ENCODE measurements at regions not wholly inside any gene's neighbourhood (a gene's known extent, or its start where the extent isn't known, plus 50 kb on each side); places are given as distances from the start of the nearest gene placed in this dataset.

DNA sequence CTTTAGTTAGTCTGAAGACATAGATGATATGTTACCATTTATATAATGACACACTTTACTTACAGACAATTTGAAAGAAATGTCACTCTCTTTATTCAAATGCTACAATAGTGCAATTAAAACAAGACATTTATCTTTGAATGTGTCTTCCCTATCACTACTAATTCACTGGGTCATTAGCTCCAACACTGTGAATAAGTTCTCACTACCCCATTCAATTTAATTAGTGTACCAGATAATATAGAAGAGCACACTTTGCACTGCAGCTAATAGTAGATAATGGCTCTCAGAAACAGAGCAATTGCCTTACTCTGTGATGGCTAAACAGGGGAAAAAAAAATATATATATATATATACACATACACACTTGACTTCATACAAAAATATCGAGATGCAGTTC is 497.0 kb downstream of the DTWD2 start:
- Mint-ChIP-seq H3K36me3 (ENCODE audit: low read depth) (no peaks in the 10 kb centered on the region), H3K9me3 (no peaks in the 10 kb centered on the region; the same call in 2 of the 3 replicates), H3K4me3 (no peak overlapping the region), H3K27me3 (ENCODE audit: insufficient read depth, low read depth, poor library complexity) (no peaks in the 10 kb centered on the region), H3K27ac (no peak overlapping the region), H3K4me1 (peaks cover 9% of the 10 kb centered on the region)
- no peak overlapping the region for H3K27ac ChIP-seq (ENCODE audit: low read depth)
- no peak overlapping the region for H3K4me3 ChIP-seq
- TF ChIP-seq EZH2phosphoT487 (IDR thresholded peaks at IDR 0.05; ENCODE audit: unreplicated experiment): no peak
- no peak for TF ChIP-seq EZH2 (IDR thresholded peaks at IDR 0.05; ENCODE audit: low read depth, unreplicated experiment)
- TF ChIP-seq JUNB (IDR thresholded peaks at IDR 0.05; ENCODE audit: unreplicated experiment): no peak
- no peak for TF ChIP-seq CREB1 (CRISPR knock-in tag; IDR thresholded peaks at IDR 0.05; ENCODE audit: low read depth)
- TF ChIP-seq NANOG (IDR thresholded peaks at IDR 0.05; ENCODE audit: borderline replicate concordance): no peak
- TF ChIP-seq, protein P1, sequence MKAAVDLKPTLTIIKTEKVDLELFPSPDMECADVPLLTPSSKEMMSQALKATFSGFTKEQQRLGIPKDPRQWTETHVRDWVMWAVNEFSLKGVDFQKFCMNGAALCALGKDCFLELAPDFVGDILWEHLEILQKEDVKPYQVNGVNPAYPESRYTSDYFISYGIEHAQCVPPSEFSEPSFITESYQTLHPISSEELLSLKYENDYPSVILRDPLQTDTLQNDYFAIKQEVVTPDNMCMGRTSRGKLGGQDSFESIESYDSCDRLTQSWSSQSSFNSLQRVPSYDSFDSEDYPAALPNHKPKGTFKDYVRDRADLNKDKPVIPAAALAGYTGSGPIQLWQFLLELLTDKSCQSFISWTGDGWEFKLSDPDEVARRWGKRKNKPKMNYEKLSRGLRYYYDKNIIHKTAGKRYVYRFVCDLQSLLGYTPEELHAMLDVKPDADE (IDR thresholded peaks at IDR 0.05): no peak
- TF ChIP-seq POLR2AphosphoS5 (IDR thresholded peaks at IDR 0.05; ENCODE audit: low read depth): no peak
- no peak for TF ChIP-seq ZNF331 (CRISPR knock-in tag; IDR thresholded peaks at IDR 0.05; ENCODE audit: low read depth)
- TF ChIP-seq, protein P2, sequence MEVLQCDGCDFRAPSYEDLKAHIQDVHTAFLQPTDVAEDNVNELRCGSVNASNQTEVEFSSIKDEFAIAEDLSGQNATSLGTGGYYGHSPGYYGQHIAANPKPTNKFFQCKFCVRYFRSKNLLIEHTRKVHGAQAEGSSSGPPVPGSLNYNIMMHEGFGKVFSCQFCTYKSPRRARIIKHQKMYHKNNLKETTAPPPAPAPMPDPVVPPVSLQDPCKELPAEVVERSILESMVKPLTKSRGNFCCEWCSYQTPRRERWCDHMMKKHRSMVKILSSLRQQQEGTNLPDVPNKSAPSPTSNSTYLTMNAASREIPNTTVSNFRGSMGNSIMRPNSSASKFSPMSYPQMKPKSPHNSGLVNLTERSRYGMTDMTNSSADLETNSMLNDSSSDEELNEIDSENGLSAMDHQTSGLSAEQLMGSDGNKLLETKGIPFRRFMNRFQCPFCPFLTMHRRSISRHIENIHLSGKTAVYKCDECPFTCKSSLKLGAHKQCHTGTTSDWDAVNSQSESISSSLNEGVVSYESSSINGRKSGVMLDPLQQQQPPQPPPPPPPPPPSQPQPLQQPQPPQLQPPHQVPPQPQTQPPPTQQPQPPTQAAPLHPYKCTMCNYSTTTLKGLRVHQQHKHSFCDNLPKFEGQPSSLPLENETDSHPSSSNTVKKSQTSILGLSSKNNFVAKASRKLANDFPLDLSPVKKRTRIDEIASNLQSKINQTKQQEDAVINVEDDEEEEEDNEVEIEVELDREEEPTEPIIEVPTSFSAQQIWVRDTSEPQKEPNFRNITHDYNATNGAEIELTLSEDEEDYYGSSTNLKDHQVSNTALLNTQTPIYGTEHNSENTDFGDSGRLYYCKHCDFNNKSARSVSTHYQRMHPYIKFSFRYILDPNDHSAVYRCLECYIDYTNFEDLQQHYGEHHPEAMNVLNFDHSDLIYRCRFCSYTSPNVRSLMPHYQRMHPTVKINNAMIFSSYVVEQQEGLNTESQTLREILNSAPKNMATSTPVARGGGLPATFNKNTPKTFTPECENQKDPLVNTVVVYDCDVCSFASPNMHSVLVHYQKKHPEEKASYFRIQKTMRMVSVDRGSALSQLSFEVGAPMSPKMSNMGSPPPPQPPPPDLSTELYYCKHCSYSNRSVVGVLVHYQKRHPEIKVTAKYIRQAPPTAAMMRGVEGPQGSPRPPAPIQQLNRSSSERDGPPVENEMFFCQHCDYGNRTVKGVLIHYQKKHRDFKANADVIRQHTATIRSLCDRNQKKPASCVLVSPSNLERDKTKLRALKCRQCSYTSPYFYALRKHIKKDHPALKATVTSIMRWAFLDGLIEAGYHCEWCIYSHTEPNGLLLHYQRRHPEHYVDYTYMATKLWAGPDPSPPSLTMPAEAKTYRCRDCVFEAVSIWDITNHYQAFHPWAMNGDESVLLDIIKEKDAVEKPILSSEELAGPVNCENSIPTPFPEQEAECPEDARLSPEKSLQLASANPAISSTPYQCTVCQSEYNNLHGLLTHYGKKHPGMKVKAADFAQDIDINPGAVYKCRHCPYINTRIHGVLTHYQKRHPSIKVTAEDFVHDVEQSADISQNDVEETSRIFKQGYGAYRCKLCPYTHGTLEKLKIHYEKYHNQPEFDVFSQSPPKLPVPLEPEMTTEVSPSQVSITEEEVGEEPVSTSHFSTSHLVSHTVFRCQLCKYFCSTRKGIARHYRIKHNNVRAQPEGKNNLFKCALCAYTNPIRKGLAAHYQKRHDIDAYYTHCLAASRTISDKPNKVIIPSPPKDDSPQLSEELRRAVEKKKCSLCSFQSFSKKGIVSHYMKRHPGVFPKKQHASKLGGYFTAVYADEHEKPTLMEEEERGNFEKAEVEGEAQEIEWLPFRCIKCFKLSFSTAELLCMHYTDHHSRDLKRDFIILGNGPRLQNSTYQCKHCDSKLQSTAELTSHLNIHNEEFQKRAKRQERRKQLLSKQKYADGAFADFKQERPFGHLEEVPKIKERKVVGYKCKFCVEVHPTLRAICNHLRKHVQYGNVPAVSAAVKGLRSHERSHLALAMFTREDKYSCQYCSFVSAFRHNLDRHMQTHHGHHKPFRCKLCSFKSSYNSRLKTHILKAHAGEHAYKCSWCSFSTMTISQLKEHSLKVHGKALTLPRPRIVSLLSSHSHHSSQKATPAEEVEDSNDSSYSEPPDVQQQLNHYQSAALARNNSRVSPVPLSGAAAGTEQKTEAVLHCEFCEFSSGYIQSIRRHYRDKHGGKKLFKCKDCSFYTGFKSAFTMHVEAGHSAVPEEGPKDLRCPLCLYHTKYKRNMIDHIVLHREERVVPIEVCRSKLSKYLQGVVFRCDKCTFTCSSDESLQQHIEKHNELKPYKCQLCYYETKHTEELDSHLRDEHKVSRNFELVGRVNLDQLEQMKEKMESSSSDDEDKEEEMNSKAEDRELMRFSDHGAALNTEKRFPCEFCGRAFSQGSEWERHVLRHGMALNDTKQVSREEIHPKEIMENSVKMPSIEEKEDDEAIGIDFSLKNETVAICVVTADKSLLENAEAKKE (CRISPR knock-in tag; IDR thresholded peaks at IDR 0.05): no peak
- no peak for TF ChIP-seq ZNF114 (CRISPR knock-in tag; IDR thresholded peaks at IDR 0.05)
- no peak for TF ChIP-seq STAT1 (IDR thresholded peaks at IDR 0.05; ENCODE audit: unreplicated experiment)
- TF ChIP-seq, protein P3, sequence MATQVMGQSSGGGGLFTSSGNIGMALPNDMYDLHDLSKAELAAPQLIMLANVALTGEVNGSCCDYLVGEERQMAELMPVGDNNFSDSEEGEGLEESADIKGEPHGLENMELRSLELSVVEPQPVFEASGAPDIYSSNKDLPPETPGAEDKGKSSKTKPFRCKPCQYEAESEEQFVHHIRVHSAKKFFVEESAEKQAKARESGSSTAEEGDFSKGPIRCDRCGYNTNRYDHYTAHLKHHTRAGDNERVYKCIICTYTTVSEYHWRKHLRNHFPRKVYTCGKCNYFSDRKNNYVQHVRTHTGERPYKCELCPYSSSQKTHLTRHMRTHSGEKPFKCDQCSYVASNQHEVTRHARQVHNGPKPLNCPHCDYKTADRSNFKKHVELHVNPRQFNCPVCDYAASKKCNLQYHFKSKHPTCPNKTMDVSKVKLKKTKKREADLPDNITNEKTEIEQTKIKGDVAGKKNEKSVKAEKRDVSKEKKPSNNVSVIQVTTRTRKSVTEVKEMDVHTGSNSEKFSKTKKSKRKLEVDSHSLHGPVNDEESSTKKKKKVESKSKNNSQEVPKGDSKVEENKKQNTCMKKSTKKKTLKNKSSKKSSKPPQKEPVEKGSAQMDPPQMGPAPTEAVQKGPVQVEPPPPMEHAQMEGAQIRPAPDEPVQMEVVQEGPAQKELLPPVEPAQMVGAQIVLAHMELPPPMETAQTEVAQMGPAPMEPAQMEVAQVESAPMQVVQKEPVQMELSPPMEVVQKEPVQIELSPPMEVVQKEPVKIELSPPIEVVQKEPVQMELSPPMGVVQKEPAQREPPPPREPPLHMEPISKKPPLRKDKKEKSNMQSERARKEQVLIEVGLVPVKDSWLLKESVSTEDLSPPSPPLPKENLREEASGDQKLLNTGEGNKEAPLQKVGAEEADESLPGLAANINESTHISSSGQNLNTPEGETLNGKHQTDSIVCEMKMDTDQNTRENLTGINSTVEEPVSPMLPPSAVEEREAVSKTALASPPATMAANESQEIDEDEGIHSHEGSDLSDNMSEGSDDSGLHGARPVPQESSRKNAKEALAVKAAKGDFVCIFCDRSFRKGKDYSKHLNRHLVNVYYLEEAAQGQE (IDR thresholded peaks at IDR 0.05; ENCODE audit: unreplicated experiment): no peak
- TF ChIP-seq, protein P4, sequence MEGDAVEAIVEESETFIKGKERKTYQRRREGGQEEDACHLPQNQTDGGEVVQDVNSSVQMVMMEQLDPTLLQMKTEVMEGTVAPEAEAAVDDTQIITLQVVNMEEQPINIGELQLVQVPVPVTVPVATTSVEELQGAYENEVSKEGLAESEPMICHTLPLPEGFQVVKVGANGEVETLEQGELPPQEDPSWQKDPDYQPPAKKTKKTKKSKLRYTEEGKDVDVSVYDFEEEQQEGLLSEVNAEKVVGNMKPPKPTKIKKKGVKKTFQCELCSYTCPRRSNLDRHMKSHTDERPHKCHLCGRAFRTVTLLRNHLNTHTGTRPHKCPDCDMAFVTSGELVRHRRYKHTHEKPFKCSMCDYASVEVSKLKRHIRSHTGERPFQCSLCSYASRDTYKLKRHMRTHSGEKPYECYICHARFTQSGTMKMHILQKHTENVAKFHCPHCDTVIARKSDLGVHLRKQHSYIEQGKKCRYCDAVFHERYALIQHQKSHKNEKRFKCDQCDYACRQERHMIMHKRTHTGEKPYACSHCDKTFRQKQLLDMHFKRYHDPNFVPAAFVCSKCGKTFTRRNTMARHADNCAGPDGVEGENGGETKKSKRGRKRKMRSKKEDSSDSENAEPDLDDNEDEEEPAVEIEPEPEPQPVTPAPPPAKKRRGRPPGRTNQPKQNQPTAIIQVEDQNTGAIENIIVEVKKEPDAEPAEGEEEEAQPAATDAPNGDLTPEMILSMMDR (conservative IDR thresholded peaks at IDR 0.05; ENCODE audit: low read depth in 2 of 2): no peak
- H3K9me2 ChIP-seq (ENCODE audit: insufficient read depth): 0 out of 2 replicates have a peak, but pooled peaks cover 6% of the 10 kb centered on the region
- H3K36me3 ChIP-seq (ENCODE audit: insufficient read depth): no peaks in the 10 kb centered on the region
- H3K79me2 ChIP-seq (replicated peaks; ENCODE audit: insufficient read depth): no peaks in the 10 kb centered on the region
- no peaks in the 10 kb centered on the region for H4K20me1 ChIP-seq (replicated peaks; ENCODE audit: insufficient read depth)
- no peaks in the 10 kb centered on the region for H3F3A ChIP-seq (replicated peaks; ENCODE audit: low read depth)
- H3K27me3 ChIP-seq (ENCODE audit: insufficient read depth): no peaks in the 10 kb centered on the region
- no peak overlapping the region for H2AFZ ChIP-seq
- no peak overlapping the region for H3K4me2 ChIP-seq
- DNase-seq (ENCODE audit: low spot score): no peak
- ATAC-seq: no peak
- H3K4me1 ChIP-seq (ENCODE audit: insufficient read depth): no peaks in the 10 kb centered on the region

Data from GM23338 (cell line).